ENCODE measurements at regions not wholly inside any gene's neighbourhood (a gene's known extent, or its start where the extent isn't known, plus 50 kb on each side); places are given as distances from the start of the nearest gene placed in this dataset.

DNA sequence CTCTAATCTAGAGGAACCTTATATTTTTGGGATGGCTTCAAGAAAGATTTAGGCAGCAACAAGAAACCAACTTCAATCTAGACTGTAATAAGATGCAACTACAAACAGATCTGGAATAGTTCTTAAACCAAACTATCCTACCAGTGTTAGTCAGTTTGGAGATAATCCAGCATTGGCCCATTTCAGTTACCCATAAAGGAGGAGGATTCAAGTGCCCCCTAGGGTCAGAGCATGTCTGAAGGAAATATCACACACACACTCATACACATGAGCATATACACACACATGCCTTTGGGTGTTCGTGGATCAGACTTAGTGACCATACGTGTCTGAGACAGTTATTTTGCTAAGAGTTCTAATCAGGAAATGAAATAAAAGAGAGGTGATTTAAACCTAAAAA lies 261.2 kb downstream of the ADAMTS20 start:
- Histone ChIP-seq H3K9me3 (ENCODE audit: severe bottlenecking) (no peaks in the 10 kb centered on the region), H3K4me3 (ENCODE audit: severe bottlenecking) (no peak overlapping the region), H3K4me1 (ENCODE audit: insufficient read depth, poor library complexity, severe bottlenecking) (peaks cover 9% of the 10 kb centered on the region), H3K27ac (ENCODE audit: poor library complexity, severe bottlenecking) (no peak overlapping the region), H3K27me3 (ENCODE audit: insufficient read depth, poor library complexity, severe bottlenecking) (no peaks in the 10 kb centered on the region), H3K36me3 (ENCODE audit: low read depth) (no peaks in the 10 kb centered on the region)
- no peak for TF ChIP-seq CTCF (IDR thresholded peaks at IDR 0.05; ENCODE audit: poor library complexity, severe bottlenecking)
- no peak for ATAC-seq (ENCODE audit: low read depth)
- DNase-seq (ENCODE audit: low spot score) = no peak

DNA sequence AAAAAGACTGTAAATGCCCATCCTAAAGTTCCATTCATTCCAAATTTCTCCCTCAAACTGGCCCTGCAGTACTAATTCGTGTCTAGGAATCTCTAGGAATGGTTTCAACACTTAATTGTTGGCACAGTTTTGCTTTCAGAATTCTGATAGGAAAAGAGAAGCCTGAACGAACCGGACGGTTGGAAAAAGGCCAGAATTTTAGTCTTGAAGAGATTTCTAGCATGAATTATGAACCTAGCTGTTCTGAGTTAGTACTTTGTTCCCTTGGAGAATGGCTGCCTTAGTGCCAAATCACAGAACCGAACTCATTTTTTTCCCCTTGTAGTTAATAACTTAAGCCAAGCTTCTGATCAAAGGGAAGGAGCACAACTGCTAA lies 262.6 kb downstream of the ADAMTS20 start:
- DNase-seq (ENCODE audit: low spot score) = no peak
- no peak overlapping the region for H3K4me3 ChIP-seq (ENCODE audit: severe bottlenecking)
- no peaks in the 10 kb centered on the region for H3K9me3 ChIP-seq (ENCODE audit: severe bottlenecking)
- TF ChIP-seq CTCF (IDR thresholded peaks at IDR 0.05; ENCODE audit: poor library complexity, severe bottlenecking) = no peak
- no peaks in the 10 kb centered on the region for H3K27me3 ChIP-seq (ENCODE audit: insufficient read depth, poor library complexity, severe bottlenecking)
- H3K4me1 ChIP-seq (ENCODE audit: insufficient read depth, poor library complexity, severe bottlenecking) = peaks cover 24% of the 10 kb centered on the region
- H3K36me3 ChIP-seq (ENCODE audit: low read depth) = no peaks in the 10 kb centered on the region
- H3K27ac ChIP-seq (ENCODE audit: poor library complexity, severe bottlenecking) = no peak overlapping the region
- no peak for ATAC-seq (ENCODE audit: low read depth)

- Histone ChIP-seq H3K4me1 (ENCODE audit: insufficient read depth, poor library complexity, severe bottlenecking) (peaks cover 29% of the 10 kb centered on the region), H3K27me3 (ENCODE audit: insufficient read depth, poor library complexity, severe bottlenecking) (no peaks in the 10 kb centered on the region), H3K9me3 (ENCODE audit: severe bottlenecking) (no peaks in the 10 kb centered on the region), H3K27ac (ENCODE audit: poor library complexity, severe bottlenecking) (no peak overlapping the region), H3K4me3 (ENCODE audit: severe bottlenecking) (no peak overlapping the region), H3K36me3 (ENCODE audit: low read depth) (no peaks in the 10 kb centered on the region)
- ATAC-seq (ENCODE audit: low read depth) = no peak
- DNase-seq (ENCODE audit: low spot score) = no peak
- no peak for TF ChIP-seq CTCF (IDR thresholded peaks at IDR 0.05; ENCODE audit: poor library complexity, severe bottlenecking)
These were observed 263.2 kb downstream of the ADAMTS20 start for GRCh38 chr12:43288671-43289425.

DNA sequence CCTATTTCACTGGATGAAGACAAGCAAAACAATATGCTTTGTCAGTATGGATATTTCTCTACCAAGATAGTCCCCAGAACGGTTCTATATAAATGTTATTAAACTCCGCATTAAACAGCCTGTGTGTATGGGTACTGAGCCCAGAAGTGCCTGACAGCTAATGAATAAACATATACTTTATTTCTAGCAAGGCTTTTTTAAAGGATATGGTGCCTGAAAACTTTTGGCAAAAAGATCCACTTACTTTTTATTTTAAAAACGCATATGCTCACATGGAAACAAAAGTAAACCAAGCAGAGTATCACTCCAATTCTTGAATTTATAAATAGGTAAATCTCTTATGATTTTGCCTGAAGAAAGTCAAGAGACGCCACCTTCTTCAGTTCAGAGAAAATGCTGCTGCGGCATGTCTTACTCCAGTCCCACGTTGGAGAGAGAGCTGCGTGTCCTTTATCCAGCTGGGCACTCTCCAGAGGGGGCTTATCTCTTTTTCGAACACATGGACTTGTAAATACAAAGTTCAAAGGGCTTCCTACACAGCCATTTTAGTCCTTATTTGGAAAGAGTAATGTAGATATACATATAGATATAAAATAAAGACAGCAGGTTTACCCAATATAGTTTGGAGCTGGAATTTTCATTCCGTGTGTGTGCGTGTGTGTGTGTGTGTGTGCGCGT lies 264.2 kb downstream of the ADAMTS20 start:
- DNase-seq (ENCODE audit: low spot score) = no peak
- ATAC-seq (ENCODE audit: low read depth) = no peak
- no peak overlapping the region for H3K4me3 ChIP-seq (ENCODE audit: severe bottlenecking)
- peaks cover 30% of the 10 kb centered on the region for H3K4me1 ChIP-seq (ENCODE audit: insufficient read depth, poor library complexity, severe bottlenecking)
- no peaks in the 10 kb centered on the region for H3K9me3 ChIP-seq (ENCODE audit: severe bottlenecking)
- no peaks in the 10 kb centered on the region for H3K36me3 ChIP-seq (ENCODE audit: low read depth)
- H3K27ac ChIP-seq (ENCODE audit: poor library complexity, severe bottlenecking) = no peak overlapping the region
- no peak for TF ChIP-seq CTCF (IDR thresholded peaks at IDR 0.05; ENCODE audit: poor library complexity, severe bottlenecking)
- no peaks in the 10 kb centered on the region for H3K27me3 ChIP-seq (ENCODE audit: insufficient read depth, poor library complexity, severe bottlenecking)

DNA sequence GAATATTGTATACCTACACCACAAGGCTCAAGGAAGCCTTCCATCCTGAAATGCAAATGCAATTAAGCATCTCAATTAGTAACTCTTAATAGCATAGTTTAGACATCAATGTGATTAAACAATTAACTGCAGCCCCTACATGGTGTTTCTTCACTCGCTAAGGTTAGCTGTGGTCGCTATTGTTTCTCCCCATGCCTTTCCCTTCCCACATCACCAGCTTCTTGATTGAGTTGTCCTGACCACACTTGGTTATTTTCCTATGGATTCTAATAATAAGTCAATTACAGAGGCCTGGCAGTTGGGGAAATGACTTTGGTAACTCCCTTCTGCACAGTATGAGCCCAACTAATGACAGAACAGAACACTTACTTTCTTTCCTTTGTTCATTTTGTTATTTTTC lies 265.0 kb downstream of the ADAMTS20 start:
- ATAC-seq (ENCODE audit: low read depth) = no peak
- Histone ChIP-seq H3K4me1 (ENCODE audit: insufficient read depth, poor library complexity, severe bottlenecking) (peaks cover 26% of the 10 kb centered on the region), H3K27me3 (ENCODE audit: insufficient read depth, poor library complexity, severe bottlenecking) (no peaks in the 10 kb centered on the region), H3K27ac (ENCODE audit: poor library complexity, severe bottlenecking) (no peak overlapping the region), H3K4me3 (ENCODE audit: severe bottlenecking) (no peak overlapping the region), H3K36me3 (ENCODE audit: low read depth) (no peaks in the 10 kb centered on the region), H3K9me3 (ENCODE audit: severe bottlenecking) (no peaks in the 10 kb centered on the region)
- DNase-seq (ENCODE audit: low spot score) = no peak
- TF ChIP-seq CTCF (IDR thresholded peaks at IDR 0.05; ENCODE audit: poor library complexity, severe bottlenecking) = no peak
